ENCODE measurements at regions not wholly inside any gene's neighbourhood (a gene's known extent, or its start where the extent isn't known, plus 50 kb on each side); places are given as distances from the start of the nearest gene placed in this dataset.

DNA sequence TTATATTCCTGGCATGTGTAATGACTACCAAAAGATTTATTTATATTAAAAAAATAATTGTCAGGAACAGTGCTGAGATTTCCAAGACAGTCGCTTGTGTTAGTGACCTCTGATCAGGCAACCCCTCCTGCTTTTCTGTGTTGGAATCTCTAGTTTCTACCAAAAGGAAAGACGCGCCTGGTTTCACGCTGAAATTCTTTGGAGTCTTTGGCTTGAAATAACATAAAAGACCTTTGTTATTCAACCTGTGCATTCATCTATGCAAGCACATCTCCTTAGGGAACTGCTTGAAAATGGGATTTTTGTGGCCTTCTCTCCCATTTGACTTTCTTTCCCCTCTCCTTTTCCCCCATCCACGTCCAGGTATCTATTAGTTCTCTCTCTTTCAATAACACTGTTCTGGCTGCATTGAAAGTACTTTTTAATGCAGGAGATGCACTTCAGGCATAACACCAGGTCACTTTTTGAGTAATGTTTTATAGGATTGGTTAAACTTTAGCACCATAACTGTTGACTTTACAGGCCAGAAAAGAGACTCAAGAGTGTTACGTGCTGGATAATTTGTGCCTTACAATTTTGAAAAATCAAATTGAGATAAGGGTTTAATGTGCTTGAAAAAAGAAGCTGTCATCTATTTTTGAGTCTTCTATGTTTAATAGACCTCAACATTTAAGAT is 172.7 kb downstream of the GPAT3 start:
- no peak for DNase-seq (ENCODE audit: low read depth)
- TF ChIP-seq, protein P1, sequence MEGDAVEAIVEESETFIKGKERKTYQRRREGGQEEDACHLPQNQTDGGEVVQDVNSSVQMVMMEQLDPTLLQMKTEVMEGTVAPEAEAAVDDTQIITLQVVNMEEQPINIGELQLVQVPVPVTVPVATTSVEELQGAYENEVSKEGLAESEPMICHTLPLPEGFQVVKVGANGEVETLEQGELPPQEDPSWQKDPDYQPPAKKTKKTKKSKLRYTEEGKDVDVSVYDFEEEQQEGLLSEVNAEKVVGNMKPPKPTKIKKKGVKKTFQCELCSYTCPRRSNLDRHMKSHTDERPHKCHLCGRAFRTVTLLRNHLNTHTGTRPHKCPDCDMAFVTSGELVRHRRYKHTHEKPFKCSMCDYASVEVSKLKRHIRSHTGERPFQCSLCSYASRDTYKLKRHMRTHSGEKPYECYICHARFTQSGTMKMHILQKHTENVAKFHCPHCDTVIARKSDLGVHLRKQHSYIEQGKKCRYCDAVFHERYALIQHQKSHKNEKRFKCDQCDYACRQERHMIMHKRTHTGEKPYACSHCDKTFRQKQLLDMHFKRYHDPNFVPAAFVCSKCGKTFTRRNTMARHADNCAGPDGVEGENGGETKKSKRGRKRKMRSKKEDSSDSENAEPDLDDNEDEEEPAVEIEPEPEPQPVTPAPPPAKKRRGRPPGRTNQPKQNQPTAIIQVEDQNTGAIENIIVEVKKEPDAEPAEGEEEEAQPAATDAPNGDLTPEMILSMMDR (IDR thresholded peaks at IDR 0.05; ENCODE audit: control insufficient read depth, insufficient read depth, low read depth, low read length, missing control alignments), result no peak
- H3K4me3 ChIP-seq (ENCODE audit: control insufficient read depth, low read depth, low read length), result no peak overlapping the region

GRCh38 chr4:83704786-83705185 is 168.9 kb downstream of the GPAT3 start:
- H3K4me3 ChIP-seq (ENCODE audit: control insufficient read depth, low read depth, low read length), result no peak overlapping the region
- DNase-seq (ENCODE audit: low read depth), result no peak
- TF ChIP-seq, protein P1 (IDR thresholded peaks at IDR 0.05; ENCODE audit: control insufficient read depth, insufficient read depth, low read depth, low read length, missing control alignments), result no peak

DNA sequence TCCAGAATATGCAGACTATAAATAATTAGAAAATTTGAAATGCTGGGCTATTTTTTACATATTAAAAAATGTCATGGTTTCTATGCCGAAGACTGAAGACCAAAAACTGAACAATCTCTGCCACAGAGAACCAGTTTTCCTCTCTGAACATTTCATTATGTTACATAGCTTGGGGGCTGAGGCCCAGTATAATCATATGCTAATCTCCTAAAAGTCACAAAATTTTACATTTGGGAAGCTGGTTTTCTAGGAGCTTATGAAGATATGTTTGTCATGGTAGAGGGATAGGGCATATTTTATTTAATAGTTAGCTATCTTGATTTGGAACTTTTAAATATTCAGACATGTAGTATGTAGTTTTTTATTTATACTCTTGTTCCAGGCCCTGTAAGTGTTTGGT is 167.8 kb downstream of the GPAT3 start:
- TF ChIP-seq, protein P1 (IDR thresholded peaks at IDR 0.05; ENCODE audit: control insufficient read depth, insufficient read depth, low read depth, low read length, missing control alignments), result no peak
- H3K4me3 ChIP-seq (ENCODE audit: control insufficient read depth, low read depth, low read length), result no peak overlapping the region

DNA sequence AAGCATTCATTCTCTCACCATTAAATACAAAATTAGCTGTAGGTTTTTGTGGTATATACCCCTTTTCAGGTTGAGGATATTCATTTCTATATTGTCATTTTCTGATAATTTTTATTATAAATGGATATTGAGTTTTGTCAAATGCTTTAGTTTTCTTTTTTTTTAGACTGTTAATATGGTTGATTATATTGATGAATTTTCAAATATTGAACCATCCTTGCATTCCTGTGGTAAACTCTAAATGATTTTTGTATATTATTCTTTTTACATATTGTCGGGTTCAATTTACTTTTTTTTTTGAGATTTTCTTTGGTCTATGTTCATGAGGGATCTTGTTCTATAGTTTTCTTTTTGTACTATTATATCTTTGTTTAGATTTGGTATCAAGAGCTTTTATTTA is 165.1 kb downstream of the GPAT3 start:
- TF ChIP-seq, protein P1 (IDR thresholded peaks at IDR 0.05; ENCODE audit: control insufficient read depth, insufficient read depth, low read depth, low read length, missing control alignments), result no peak
- no peak for DNase-seq (ENCODE audit: low read depth)
- H3K4me3 ChIP-seq (ENCODE audit: control insufficient read depth, low read depth, low read length), result no peak overlapping the region

More for the DNA sequence above, 167.8 kb downstream of the GPAT3 start:
- DNase-seq (ENCODE audit: low read depth), result no peak

GRCh38 chr4:83699358-83699757 is 163.4 kb downstream of the GPAT3 start:
- H3K4me3 ChIP-seq (ENCODE audit: control insufficient read depth, low read depth, low read length), result no peak overlapping the region
- no peak for DNase-seq (ENCODE audit: low read depth)
- TF ChIP-seq, protein P1 (IDR thresholded peaks at IDR 0.05; ENCODE audit: control insufficient read depth, insufficient read depth, low read depth, low read length, missing control alignments), result no peak

DNA sequence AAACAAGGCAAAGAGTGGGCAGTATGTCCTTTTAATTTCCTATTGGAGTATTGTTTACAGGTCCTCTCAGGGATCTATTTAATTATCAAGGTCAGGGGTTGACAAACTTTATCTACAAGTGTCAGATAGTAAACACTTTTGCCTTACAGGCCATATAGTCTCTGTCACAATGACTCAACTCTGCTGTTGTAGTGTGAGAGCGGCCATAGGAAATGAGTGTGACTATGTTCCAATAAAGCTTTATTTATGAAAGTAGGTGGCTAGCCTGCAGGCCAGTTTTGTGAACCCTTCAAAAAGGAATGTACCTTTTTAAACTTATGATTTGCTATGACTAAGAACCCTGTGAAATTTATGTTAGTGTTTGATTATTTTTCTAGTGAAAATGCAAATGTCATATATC is 156.1 kb downstream of the GPAT3 start:
- no peak for DNase-seq (ENCODE audit: low read depth)

More for the DNA sequence above, 156.1 kb downstream of the GPAT3 start:
- TF ChIP-seq, protein P1 (IDR thresholded peaks at IDR 0.05; ENCODE audit: control insufficient read depth, insufficient read depth, low read depth, low read length, missing control alignments), result no peak
- no peak overlapping the region for H3K4me3 ChIP-seq (ENCODE audit: control insufficient read depth, low read depth, low read length)

Measured in AG09309 (cell line).